ENCODE measurements at regions not wholly inside any gene's neighbourhood (a gene's known extent, or its start where the extent isn't known, plus 50 kb on each side); places are given as distances from the start of the nearest gene placed in this dataset.
"Not testable (repeated sequence)": the region's sequence is repeated elsewhere in the genome, so short reads cannot be mapped to it uniquely, and the experiment has no call there.

- TF ChIP-seq, protein P1, sequence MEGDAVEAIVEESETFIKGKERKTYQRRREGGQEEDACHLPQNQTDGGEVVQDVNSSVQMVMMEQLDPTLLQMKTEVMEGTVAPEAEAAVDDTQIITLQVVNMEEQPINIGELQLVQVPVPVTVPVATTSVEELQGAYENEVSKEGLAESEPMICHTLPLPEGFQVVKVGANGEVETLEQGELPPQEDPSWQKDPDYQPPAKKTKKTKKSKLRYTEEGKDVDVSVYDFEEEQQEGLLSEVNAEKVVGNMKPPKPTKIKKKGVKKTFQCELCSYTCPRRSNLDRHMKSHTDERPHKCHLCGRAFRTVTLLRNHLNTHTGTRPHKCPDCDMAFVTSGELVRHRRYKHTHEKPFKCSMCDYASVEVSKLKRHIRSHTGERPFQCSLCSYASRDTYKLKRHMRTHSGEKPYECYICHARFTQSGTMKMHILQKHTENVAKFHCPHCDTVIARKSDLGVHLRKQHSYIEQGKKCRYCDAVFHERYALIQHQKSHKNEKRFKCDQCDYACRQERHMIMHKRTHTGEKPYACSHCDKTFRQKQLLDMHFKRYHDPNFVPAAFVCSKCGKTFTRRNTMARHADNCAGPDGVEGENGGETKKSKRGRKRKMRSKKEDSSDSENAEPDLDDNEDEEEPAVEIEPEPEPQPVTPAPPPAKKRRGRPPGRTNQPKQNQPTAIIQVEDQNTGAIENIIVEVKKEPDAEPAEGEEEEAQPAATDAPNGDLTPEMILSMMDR (conservative IDR thresholded peaks at IDR 0.05): not testable (repeated sequence)
- not testable (repeated sequence) for TF ChIP-seq ZFX (IDR thresholded peaks at IDR 0.05)
Observed at GRCh38 chr6:6877792-6878191, 230.0 kb upstream of the RREB1 start.
